Activated T-cell treated with anti-CD3 and anti-CD28 coated beads, Interleukin-2, amount 50 U/mL, for 72 hours (primary cell): ENCODE measurements at regions not wholly inside any gene's neighbourhood (a gene's known extent, or its start where the extent isn't known, plus 50 kb on each side); places are given as distances from the start of the nearest gene placed in this dataset.
"Not testable (repeated sequence)": the region's sequence is repeated elsewhere in the genome, so short reads cannot be mapped to it uniquely, and the experiment has no call there.

Source experiments
- ATAC-seq, 2 donors: fragments of 150-1000 bp; cut with Tn5 transposase; replicated peaks in 1 of 2; 2 replicates each; pipeline ENCODE4 v1.10.0; 2021; ENCODE audit warnings: moderate library complexity in 2 of 2, mild to moderate bottlenecking in 1 of 2
- DNase-seq, 2 donors: peaks; one replicate each; pipeline ENCODE4 v3.0.0; 2021 to 2022; ENCODE audit warnings: mixed read lengths in 1 of 2
- H3K27ac Mint-ChIP-seq: one replicate; pipeline ENCODE4 v1.8.0; 2022; ENCODE audit warnings: mild to moderate bottlenecking, moderate library complexity, mixed read lengths
- H3K27me3 Mint-ChIP-seq: one replicate; pipeline ENCODE4 v1.8.0; 2022; ENCODE audit warnings: low read depth, mixed read lengths
- H3K36me3 Mint-ChIP-seq, 2 donors: one replicate each; pipeline ENCODE4 v1.8.0; 2022; ENCODE audit warnings: mixed read lengths in 2 of 2, mild to moderate bottlenecking in 1 of 2; ENCODE audit not compliant: insufficient read depth in 2 of 2
- H3K4me1 Mint-ChIP-seq: one replicate; pipeline ENCODE4 v1.8.0; 2022; ENCODE audit warnings: low read depth, mixed read lengths
- H3K4me3 Mint-ChIP-seq, 2 donors: one replicate each; pipeline ENCODE4 v1.8.0; 2022; ENCODE audit warnings: mild to moderate bottlenecking in 2 of 2, mixed read lengths in 2 of 2, moderate library complexity in 2 of 2
- H3K9me3 Mint-ChIP-seq, 2 donors: one replicate each; pipeline ENCODE4 v1.8.0; 2022; ENCODE audit warnings: mixed read lengths in 2 of 2

GRCh38 chr6:167472148-167472547 is 147.3 kb downstream of the TTLL2 start:
- H3K4me3 Mint-ChIP-seq: no peak overlapping the region
- no peak overlapping the region for H3K27ac Mint-ChIP-seq
- H3K27me3 Mint-ChIP-seq: peaks cover 9% of the 10 kb centered on the region
- DNase-seq (no peak), ATAC-seq (no peak)
- peaks cover 7% of the 10 kb centered on the region for H3K4me1 Mint-ChIP-seq
- no peaks in the 10 kb centered on the region for H3K36me3 Mint-ChIP-seq
- H3K9me3 Mint-ChIP-seq: no peaks in the 10 kb centered on the region

- Mint-ChIP-seq H3K27ac (no peak overlapping the region), H3K36me3 (no peaks in the 10 kb centered on the region), H3K4me3 (no peak overlapping the region), H3K9me3 (no peaks in the 10 kb centered on the region), H3K4me1 (peaks cover 7% of the 10 kb centered on the region), H3K27me3 (peaks cover 2% of the 10 kb centered on the region)
- ATAC-seq (no peak), DNase-seq (no peak)
Observed at GRCh38 chr6:167472880-167473279, 148.0 kb downstream of the TTLL2 start.

DNA sequence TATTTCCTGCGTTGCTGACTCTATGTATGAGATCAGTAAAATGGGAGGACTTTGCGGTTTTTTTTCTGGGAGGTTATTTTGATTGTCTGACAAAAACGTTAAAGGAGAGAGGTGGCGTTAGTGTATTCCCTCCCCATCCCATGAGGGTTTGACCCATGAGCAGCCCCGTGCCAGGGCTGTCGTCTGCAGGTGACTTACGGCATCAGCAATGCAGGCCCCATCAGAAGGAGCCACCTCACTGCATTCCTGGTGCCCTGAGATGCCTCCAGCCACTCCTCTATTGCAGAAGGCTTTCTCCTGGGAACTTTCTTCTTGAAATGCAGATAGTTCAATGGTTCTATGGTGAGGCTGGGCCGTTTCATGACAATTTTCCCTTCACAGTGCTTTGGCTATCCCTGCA is 149.3 kb downstream of the TTLL2 start:
- DNase-seq (no peak), ATAC-seq (no peak)
- Mint-ChIP-seq H3K27me3 (peaks cover 7% of the 10 kb centered on the region), H3K4me3 (no peak overlapping the region), H3K4me1 (peaks cover under 1% of the 10 kb centered on the region), H3K27ac (no peak overlapping the region), H3K36me3 (no peaks in the 10 kb centered on the region), H3K9me3 (no peaks in the 10 kb centered on the region)

DNA sequence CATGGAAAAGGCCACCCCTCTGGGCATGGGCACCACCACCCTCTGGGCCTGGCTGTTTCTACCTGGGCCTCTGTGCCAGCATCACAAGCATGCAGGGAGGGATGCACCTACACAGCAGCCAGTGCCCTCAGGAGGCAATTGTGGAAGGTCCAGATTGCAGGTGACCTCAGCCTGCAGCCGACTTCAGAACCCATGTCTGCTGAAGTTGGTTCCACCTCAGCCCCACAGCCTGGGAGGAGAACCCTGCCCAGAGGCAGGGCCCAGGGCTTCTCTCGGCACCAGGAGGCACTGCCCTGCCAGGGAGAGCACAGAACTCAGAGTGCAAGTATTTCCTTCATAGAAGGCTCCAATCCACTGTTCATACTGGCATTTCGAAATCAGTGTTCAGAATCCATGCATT is 149.8 kb downstream of the TTLL2 start:
- H3K36me3 Mint-ChIP-seq: no peaks in the 10 kb centered on the region
- DNase-seq (no peak), ATAC-seq (no peak)
- no peak overlapping the region for H3K4me3 Mint-ChIP-seq
- H3K27me3 Mint-ChIP-seq: peaks cover 10% of the 10 kb centered on the region
- H3K4me1 Mint-ChIP-seq: no peaks in the 10 kb centered on the region
- H3K9me3 Mint-ChIP-seq: no peaks in the 10 kb centered on the region
- no peak overlapping the region for H3K27ac Mint-ChIP-seq

GRCh38 chr6:167475947-167476346 is 151.1 kb downstream of the TTLL2 start:
- DNase-seq: no peak
- no peak for ATAC-seq
- H3K27ac Mint-ChIP-seq: no peak overlapping the region

DNA sequence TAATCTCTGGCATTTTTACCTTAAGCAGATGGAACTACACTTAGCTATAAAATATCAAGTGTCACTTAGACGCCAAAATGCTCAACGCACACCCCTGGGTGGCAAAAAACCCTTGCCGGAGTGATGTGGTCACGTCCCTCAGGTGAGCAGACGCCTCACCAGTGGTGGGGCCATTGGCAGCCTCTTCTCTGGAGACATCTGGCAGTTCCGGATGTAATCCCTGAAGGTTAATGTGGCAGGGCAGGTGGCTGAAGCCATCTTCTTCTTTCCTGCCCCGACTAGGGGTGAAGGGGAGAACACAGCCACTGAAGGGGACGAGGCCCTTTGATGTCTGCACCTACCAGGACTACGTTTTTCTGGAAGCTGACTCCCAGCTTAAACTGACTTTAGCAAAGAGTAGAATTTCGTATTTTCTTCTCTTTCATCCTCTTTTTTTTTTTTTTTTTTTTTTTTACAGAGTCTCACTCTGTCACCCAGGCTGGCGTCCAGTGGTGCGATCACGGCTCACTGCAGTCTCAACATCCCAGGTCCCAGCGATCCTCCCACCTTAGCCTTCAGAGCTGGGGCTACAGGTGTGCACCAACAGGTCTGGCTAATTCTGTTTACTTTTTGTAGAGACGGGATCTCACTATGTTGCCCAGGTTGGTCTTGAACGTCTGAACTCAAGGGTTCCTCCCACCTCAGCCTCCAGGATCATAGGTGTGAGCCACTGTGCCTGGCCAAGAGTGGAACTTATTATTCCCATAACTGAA is 152.1 kb downstream of the TTLL2 start:
- H3K4me3 Mint-ChIP-seq: no peak overlapping the region
- peaks cover 29% of the 10 kb centered on the region for H3K27me3 Mint-ChIP-seq
- DNase-seq: no peak
- H3K4me1 Mint-ChIP-seq: no peaks in the 10 kb centered on the region
- no peak overlapping the region for H3K27ac Mint-ChIP-seq
- H3K9me3 Mint-ChIP-seq: no peaks in the 10 kb centered on the region
- no peak for ATAC-seq
- H3K36me3 Mint-ChIP-seq: no peaks in the 10 kb centered on the region

More at GRCh38 chr6:167475947-167476346, 151.1 kb downstream of the TTLL2 start:
- Mint-ChIP-seq H3K4me3 (no peak overlapping the region), H3K27me3 (peaks cover 22% of the 10 kb centered on the region), H3K36me3 (no peaks in the 10 kb centered on the region), H3K9me3 (no peaks in the 10 kb centered on the region), H3K4me1 (no peaks in the 10 kb centered on the region)

DNA sequence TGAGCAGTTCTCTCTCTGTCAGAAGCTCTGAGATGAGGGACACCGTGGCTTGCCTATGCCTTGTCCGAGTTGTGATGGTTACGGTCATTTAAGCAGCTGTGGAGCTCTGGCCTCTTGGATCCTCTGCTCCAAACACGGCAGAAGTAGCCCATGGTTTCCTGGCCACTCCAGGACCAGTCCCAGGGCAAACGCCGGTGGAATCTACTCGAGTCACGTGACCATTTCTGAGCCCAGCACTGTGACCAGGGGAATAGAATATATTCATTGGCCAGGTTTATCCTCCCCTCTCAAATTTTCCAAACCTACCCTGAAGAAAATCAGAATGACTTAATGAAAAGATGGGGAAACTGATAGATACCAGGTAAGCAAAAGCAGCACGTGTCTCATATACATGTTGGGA is 152.8 kb downstream of the TTLL2 start:
- H3K4me1 Mint-ChIP-seq: no peaks in the 10 kb centered on the region
- H3K36me3 Mint-ChIP-seq: no peaks in the 10 kb centered on the region

GRCh38 chr6:167479301-167479700 is 154.4 kb downstream of the TTLL2 start:
- Mint-ChIP-seq H3K27me3 (peaks cover 35% of the 10 kb centered on the region), H3K36me3 (no peaks in the 10 kb centered on the region), H3K4me1 (no peaks in the 10 kb centered on the region), H3K27ac (no peak overlapping the region), H3K9me3 (no peaks in the 10 kb centered on the region), H3K4me3 (no peak overlapping the region)
- DNase-seq (no peak), ATAC-seq (no peak)

More for the DNA sequence above, 152.8 kb downstream of the TTLL2 start:
- Mint-ChIP-seq H3K27me3 (peaks cover 35% of the 10 kb centered on the region), H3K27ac (no peak overlapping the region), H3K9me3 (no peaks in the 10 kb centered on the region), H3K4me3 (no peak overlapping the region)
- DNase-seq (no peak), ATAC-seq (no peak)

- ATAC-seq: no peak
- Mint-ChIP-seq H3K36me3 (no peaks in the 10 kb centered on the region), H3K9me3 (no peaks in the 10 kb centered on the region)
Observed at GRCh38 chr6:167479901-167480648, 155.2 kb downstream of the TTLL2 start.

DNA sequence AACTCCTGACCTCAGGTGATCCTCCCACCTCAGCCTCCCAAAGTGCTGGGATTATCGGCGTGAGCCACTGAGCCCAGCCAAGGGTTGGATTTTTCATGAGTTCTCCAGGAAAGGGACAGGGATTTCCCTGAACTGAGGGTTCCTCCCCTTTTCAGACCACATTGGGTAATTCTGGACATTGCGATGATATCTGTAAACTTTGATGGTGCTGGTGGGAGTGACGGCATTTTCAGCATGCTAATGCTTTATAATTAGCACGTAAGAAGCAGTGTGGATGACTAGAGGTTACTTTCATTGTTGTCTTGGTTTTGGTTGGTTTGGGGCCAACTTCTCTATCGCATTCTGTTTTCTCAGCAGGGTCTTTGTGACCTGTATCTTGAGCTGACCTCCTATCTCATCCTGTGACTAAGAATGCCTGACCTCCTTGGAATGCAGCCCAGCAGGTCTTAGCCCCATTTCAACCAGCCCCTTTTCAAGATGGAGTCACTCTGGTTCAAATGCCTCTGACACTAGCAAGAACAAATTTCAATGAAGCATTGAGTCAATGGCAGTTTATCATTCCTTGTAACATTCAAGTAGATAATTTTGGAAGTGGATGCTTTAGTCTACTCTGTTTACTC is 156.5 kb downstream of the TTLL2 start:
- peaks cover 35% of the 10 kb centered on the region for H3K27me3 Mint-ChIP-seq
- H3K9me3 Mint-ChIP-seq: no peaks in the 10 kb centered on the region
- no peak overlapping the region for H3K27ac Mint-ChIP-seq
- H3K4me3 Mint-ChIP-seq: no peak overlapping the region
- H3K4me1 Mint-ChIP-seq: no peaks in the 10 kb centered on the region
- no peaks in the 10 kb centered on the region for H3K36me3 Mint-ChIP-seq
- ATAC-seq (no peak), DNase-seq (no peak)

More at GRCh38 chr6:167479901-167480648, 155.2 kb downstream of the TTLL2 start:
- H3K27ac Mint-ChIP-seq: no peak overlapping the region
- no peaks in the 10 kb centered on the region for H3K4me1 Mint-ChIP-seq
- H3K27me3 Mint-ChIP-seq: peaks cover 35% of the 10 kb centered on the region
- DNase-seq: no peak
- H3K4me3 Mint-ChIP-seq: no peak overlapping the region

GRCh38 chr6:167482801-167483200 is 157.9 kb downstream of the TTLL2 start:
- not testable (repeated sequence) for H3K27ac Mint-ChIP-seq, ATAC-seq, H3K4me3 Mint-ChIP-seq, H3K9me3 Mint-ChIP-seq, H3K36me3 Mint-ChIP-seq, DNase-seq, H3K4me1 Mint-ChIP-seq
- H3K27me3 Mint-ChIP-seq: peaks cover 37% of the 10 kb centered on the region

- no peaks in the 10 kb centered on the region for H3K9me3 Mint-ChIP-seq
- H3K27ac Mint-ChIP-seq: no peak overlapping the region
- peaks cover 27% of the 10 kb centered on the region for H3K27me3 Mint-ChIP-seq
- DNase-seq (no peak), ATAC-seq (no peak)
- no peaks in the 10 kb centered on the region for H3K36me3 Mint-ChIP-seq
- H3K4me1 Mint-ChIP-seq: peaks cover 6% of the 10 kb centered on the region
- no peak overlapping the region for H3K4me3 Mint-ChIP-seq
Observed at GRCh38 chr6:167485186-167485978, 160.5 kb downstream of the TTLL2 start.
